D721Med (cell line): ENCODE measurements at regions not wholly inside any gene's neighbourhood (a gene's known extent, or its start where the extent isn't known, plus 50 kb on each side); places are given as distances from the start of the nearest gene placed in this dataset.
"Not testable (repeated sequence)": the region's sequence is repeated elsewhere in the genome, so short reads cannot be mapped to it uniquely, and the experiment has no call there.

Experiments
- DNase-seq: peaks from one replicate; pipeline ENCODE4 v3.0.0; 2011; ENCODE audit warnings: low spot score; ENCODE audit not compliant: insufficient read length
- FAIRE-seq: peaks from 2 replicates; lab custom pipeline; 2011; peaks lifted over from hg19 to GRCh38; lab: Jason Lieb, UNC
- CTCF ChIP-seq: IDR thresholded peaks from 2 replicates; pipeline ENCODE4 v1.5.1; 2012; ENCODE audit warnings: mild to moderate bottlenecking, control low read depth; ENCODE audit not compliant: insufficient read depth; ENCODE audit errors: missing control alignments

- TF ChIP-seq CTCF, result no peak
- FAIRE-seq (no peak), DNase-seq (no peak)
These were observed 1147.8 kb downstream of the FSCB start for GRCh38 chr14:43359317-43359716.

- no peak for FAIRE-seq
- TF ChIP-seq CTCF, result no peak
- DNase-seq, result no peak
These were observed 1150.0 kb downstream of the FSCB start for GRCh38 chr14:43356979-43357545.

GRCh38 chr14:43356382-43356781 lies 1150.7 kb downstream of the FSCB start:
- DNase-seq (no peak), FAIRE-seq (no peak)
- no peak for TF ChIP-seq CTCF

GRCh38 chr14:43341921-43342320 lies 1165.2 kb downstream of the FSCB start:
- FAIRE-seq, result no peak
- no peak for DNase-seq
- no peak for TF ChIP-seq CTCF

- no peak for FAIRE-seq
- DNase-seq, result no peak
- no peak for TF ChIP-seq CTCF
These were observed 1168.4 kb downstream of the FSCB start for GRCh38 chr14:43338713-43339112.

GRCh38 chr14:43336351-43336750 lies 1170.7 kb downstream of the FSCB start:
- no peak for DNase-seq
- TF ChIP-seq CTCF, result no peak
- no peak for FAIRE-seq

- not testable (repeated sequence) for DNase-seq, FAIRE-seq
These were observed 1180.3 kb downstream of the FSCB start for GRCh38 chr14:43326501-43327407.
